DND-41 (cell line): ENCODE measurements at regions not wholly inside any gene's neighbourhood (a gene's known extent, or its start where the extent isn't known, plus 50 kb on each side); places are given as distances from the start of the nearest gene placed in this dataset.
"Not testable (repeated sequence)": the region's sequence is repeated elsewhere in the genome, so short reads cannot be mapped to it uniquely, and the experiment has no call there.

Source experiments
- ATAC-seq: fragments of 200-7000 bp; cut with Tn5 transposase; 3 replicates; pipeline ENCODE4 v1.9.1; 2021; ENCODE audit warnings: low read depth; ENCODE audit not compliant: insufficient read depth
- DNase-seq: peaks from one replicate; pipeline ENCODE4 v3.0.0-alpha.2; 2020
- H2AFZ ChIP-seq: 2 replicates; pipeline ENCODE4 v1.6.0; 2012; ENCODE audit warnings: low read depth, low read length
- H3K27ac ChIP-seq: 2 replicates; pipeline ENCODE4 v1.5.1; 2012; ENCODE audit warnings: low read length, inconsistent platforms
- H3K27me3 ChIP-seq: fragments of 200-600 bp; sonication (generic); 2 replicates; pipeline ENCODE4 v1.6.0; 2012; ENCODE audit warnings: low read length, mild to moderate bottlenecking, inconsistent platforms; ENCODE audit not compliant: insufficient read depth, poor library complexity
- H3K36me3 ChIP-seq: 2 replicates; pipeline ENCODE4 v1.5.1; 2012; ENCODE audit warnings: low read length, inconsistent platforms; ENCODE audit not compliant: insufficient read depth
- H3K4me1 ChIP-seq: 2 replicates; pipeline ENCODE4 v1.5.1; 2012; ENCODE audit warnings: mild to moderate bottlenecking, low read length; ENCODE audit not compliant: insufficient read depth
- H3K4me2 ChIP-seq: 2 replicates; pipeline ENCODE4 v1.6.0; 2012; ENCODE audit warnings: mild to moderate bottlenecking, moderate library complexity, low read length, inconsistent platforms; ENCODE audit not compliant: insufficient read depth
- H3K4me3 ChIP-seq, 2 experiments: fragments of 200-600 bp in 1 of 2; shearing (Covaris generic) in 1 of 2; 2 replicates each; pipeline ENCODE4 v1.5.1; 2012 to 2016; ENCODE audit warnings: inconsistent platforms in 2 of 2, low read length in 2 of 2, mild to moderate bottlenecking in 2 of 2, low read depth in 1 of 2, moderate library complexity in 1 of 2
- H3K79me2 ChIP-seq: 2 replicates; pipeline ENCODE4 v1.6.0; 2012; ENCODE audit warnings: low read length, inconsistent platforms; ENCODE audit not compliant: insufficient read depth
- H3K9ac ChIP-seq: 2 replicates; pipeline ENCODE4 v1.6.0; 2012; ENCODE audit warnings: low read depth, mild to moderate bottlenecking, inconsistent platforms, low read length, moderate library complexity
- H3K9me3 ChIP-seq: 2 replicates; pipeline ENCODE4 v1.5.1; 2012; ENCODE audit warnings: low read length, moderate library complexity, mild to moderate bottlenecking, inconsistent platforms; ENCODE audit not compliant: insufficient read depth, severe bottlenecking
- H4K20me1 ChIP-seq: 2 replicates; pipeline ENCODE4 v1.6.0; 2012; ENCODE audit warnings: low read length; ENCODE audit not compliant: insufficient read depth
- EZH2 ChIP-seq: IDR thresholded peaks from 3 replicates; pipeline ENCODE4 v1.6.1; 2012; ENCODE audit warnings: borderline replicate concordance, low read depth, mild to moderate bottlenecking, moderate library complexity, low read length, inconsistent platforms; ENCODE audit not compliant: severe bottlenecking
- TF ChIP-seq, protein P1 (sequence below): IDR thresholded peaks from 2 replicates; pipeline ENCODE4 v1.5.1; 2012; ENCODE audit warnings: borderline replicate concordance, low read length, moderate library complexity, mild to moderate bottlenecking; ENCODE audit not compliant: poor library complexity, severe bottlenecking; ENCODE audit errors: extremely low read depth

- no peaks in the 10 kb centered on the region for H4K20me1 ChIP-seq
- no peak overlapping the region for H3K4me3 ChIP-seq
- H3K4me1 ChIP-seq, result no peaks in the 10 kb centered on the region
- H3K79me2 ChIP-seq, result no peaks in the 10 kb centered on the region
- no peak overlapping the region for H3K4me2 ChIP-seq
- H3K36me3 ChIP-seq, result no peaks in the 10 kb centered on the region
- no peak overlapping the region for H2AFZ ChIP-seq
- TF ChIP-seq, protein P1, sequence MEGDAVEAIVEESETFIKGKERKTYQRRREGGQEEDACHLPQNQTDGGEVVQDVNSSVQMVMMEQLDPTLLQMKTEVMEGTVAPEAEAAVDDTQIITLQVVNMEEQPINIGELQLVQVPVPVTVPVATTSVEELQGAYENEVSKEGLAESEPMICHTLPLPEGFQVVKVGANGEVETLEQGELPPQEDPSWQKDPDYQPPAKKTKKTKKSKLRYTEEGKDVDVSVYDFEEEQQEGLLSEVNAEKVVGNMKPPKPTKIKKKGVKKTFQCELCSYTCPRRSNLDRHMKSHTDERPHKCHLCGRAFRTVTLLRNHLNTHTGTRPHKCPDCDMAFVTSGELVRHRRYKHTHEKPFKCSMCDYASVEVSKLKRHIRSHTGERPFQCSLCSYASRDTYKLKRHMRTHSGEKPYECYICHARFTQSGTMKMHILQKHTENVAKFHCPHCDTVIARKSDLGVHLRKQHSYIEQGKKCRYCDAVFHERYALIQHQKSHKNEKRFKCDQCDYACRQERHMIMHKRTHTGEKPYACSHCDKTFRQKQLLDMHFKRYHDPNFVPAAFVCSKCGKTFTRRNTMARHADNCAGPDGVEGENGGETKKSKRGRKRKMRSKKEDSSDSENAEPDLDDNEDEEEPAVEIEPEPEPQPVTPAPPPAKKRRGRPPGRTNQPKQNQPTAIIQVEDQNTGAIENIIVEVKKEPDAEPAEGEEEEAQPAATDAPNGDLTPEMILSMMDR, result no peak
- TF ChIP-seq EZH2, result no peak
- H3K9me3 ChIP-seq, result no peaks in the 10 kb centered on the region
- DNase-seq (no peak), ATAC-seq (no peak)
- H3K27me3 ChIP-seq, result no peaks in the 10 kb centered on the region
- no peak overlapping the region for H3K9ac ChIP-seq
- H3K27ac ChIP-seq, result no peak overlapping the region
Measured at GRCh38 chr18:42333558-42333957, 378.5 kb downstream of the PIK3C3 start.

- ATAC-seq, result no peak
- Histone ChIP-seq H3K9me3 (no peaks in the 10 kb centered on the region), H3K27ac (no peak overlapping the region)
Measured at GRCh38 chr18:42334931-42335330, 379.9 kb downstream of the PIK3C3 start.

DNA sequence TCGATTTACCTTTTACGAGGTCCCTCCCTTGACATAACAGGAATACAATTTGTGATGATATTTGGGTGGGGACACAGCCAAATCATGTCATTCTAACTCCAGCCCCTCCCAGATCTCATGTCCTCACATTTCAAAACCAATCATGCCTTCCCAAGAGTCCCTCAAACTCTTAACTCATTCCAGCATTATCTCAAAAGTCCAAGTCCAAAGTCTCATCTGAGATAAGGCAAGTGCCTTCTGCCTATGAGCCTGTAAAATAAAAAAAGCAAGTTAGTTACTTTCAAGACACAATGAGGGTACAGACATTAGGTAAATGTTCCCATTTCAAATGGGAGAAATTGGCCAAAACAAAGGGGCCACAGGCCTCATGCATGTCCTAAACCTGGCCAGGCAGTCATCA lies 381.1 kb downstream of the PIK3C3 start:
- H3K4me3 ChIP-seq, result no peak overlapping the region
- no peak overlapping the region for H3K27ac ChIP-seq
- TF ChIP-seq, protein P1, result no peak
- no peak for TF ChIP-seq EZH2
- no peaks in the 10 kb centered on the region for H3K4me1 ChIP-seq
- DNase-seq (no peak), ATAC-seq (no peak)
- H3K9me3 ChIP-seq, result no peaks in the 10 kb centered on the region
- H2AFZ ChIP-seq, result no peak overlapping the region
- no peak overlapping the region for H3K4me2 ChIP-seq
- no peak overlapping the region for H3K9ac ChIP-seq
- H3K27me3 ChIP-seq, result no peaks in the 10 kb centered on the region
- no peaks in the 10 kb centered on the region for H3K36me3 ChIP-seq
- H3K79me2 ChIP-seq, result no peaks in the 10 kb centered on the region
- no peaks in the 10 kb centered on the region for H4K20me1 ChIP-seq

More at GRCh38 chr18:42334931-42335330, 379.9 kb downstream of the PIK3C3 start:
- Histone ChIP-seq H3K27me3 (no peaks in the 10 kb centered on the region), H3K4me3 (no peak overlapping the region), H3K4me1 (no peaks in the 10 kb centered on the region), H3K4me2 (no peak overlapping the region), H3K36me3 (no peaks in the 10 kb centered on the region), H4K20me1 (no peaks in the 10 kb centered on the region), H3K9ac (no peak overlapping the region), H2AFZ (no peak overlapping the region), H3K79me2 (no peaks in the 10 kb centered on the region)
- no peak for DNase-seq
- TF ChIP-seq, protein P1, result no peak
- no peak for TF ChIP-seq EZH2

- DNase-seq, H3K36me3 ChIP-seq, ATAC-seq, H3K4me1 ChIP-seq, H3K79me2 ChIP-seq, H4K20me1 ChIP-seq, H3K4me2 ChIP-seq, H3K4me3 ChIP-seq, H3K9ac ChIP-seq, H3K27ac ChIP-seq, H3K27me3 ChIP-seq, H3K9me3 ChIP-seq, H2AFZ ChIP-seq: not testable (repeated sequence)
Measured at GRCh38 chr18:42337337-42337736, 382.3 kb downstream of the PIK3C3 start.
